Testis (tissue), 2 donors: ENCODE measurements at regions not wholly inside any gene's neighbourhood (a gene's known extent, or its start where the extent isn't known, plus 50 kb on each side); places are given as distances from the start of the nearest gene placed in this dataset.

ENCODE experiments used
- DNase-seq: peaks from one replicate; pipeline ENCODE4 v3.0.0-alpha.2; 2019
- H3K27ac ChIP-seq, 2 donors: fragments of 200-600 bp; sonication (generic); one replicate each; pipeline ENCODE4 v1.5.1; 2019
- H3K27me3 ChIP-seq: fragments of 200-600 bp; sonication (generic); one replicate; pipeline ENCODE4 v1.5.1; 2019
- H3K36me3 ChIP-seq: fragments of 200-600 bp; sonication (generic); one replicate; pipeline ENCODE4 v1.5.1; 2017; ENCODE audit warnings: low read depth; ENCODE audit errors: missing control alignments
- H3K4me1 ChIP-seq: fragments of 200-600 bp; sonication (generic); one replicate; pipeline ENCODE4 v1.5.1; 2019
- H3K4me3 ChIP-seq, 2 donors: fragments of 200-600 bp; sonication (generic); one replicate each; pipeline ENCODE4 v1.5.1; 2017 to 2019
- H3K9me3 ChIP-seq: fragments of 200-600 bp; sonication (generic); one replicate; pipeline ENCODE4 v1.5.1; 2017
- POLR2A ChIP-seq: fragments of 450-650 bp; IDR thresholded peaks from one replicate; pipeline ENCODE4 v1.6.1; 2017; ENCODE audit warnings: antibody characterized with exemption, mild to moderate bottlenecking, moderate library complexity
- WGBS, 2 donors: methylation state at CpG; one replicate each; pipeline ENCODE4 v1.1.5; 2018; 5-methylcytosine and 5-hydroxymethylcytosine counted together
- intact Hi-C: fragments of 100-400 bp; cut with DNase I; formaldehyde crosslinking; loops from one replicate; pipeline ENCODE4 v1.15.1; 2023; ENCODE audit warnings: low total_unique reads
- TF ChIP-seq, protein P1 (sequence below), 3 experiments: fragments of 450-650 bp in 2 of 3; fragments of 200-600 bp in 1 of 3; sonication (generic) in 1 of 3; IDR thresholded peaks; one replicate each; pipeline ENCODE4 v1.5.1; 2016 to 2019; ENCODE audit warnings: antibody characterized with exemption in 3 of 3, mild to moderate bottlenecking in 2 of 3, moderate library complexity in 1 of 3

DNA sequence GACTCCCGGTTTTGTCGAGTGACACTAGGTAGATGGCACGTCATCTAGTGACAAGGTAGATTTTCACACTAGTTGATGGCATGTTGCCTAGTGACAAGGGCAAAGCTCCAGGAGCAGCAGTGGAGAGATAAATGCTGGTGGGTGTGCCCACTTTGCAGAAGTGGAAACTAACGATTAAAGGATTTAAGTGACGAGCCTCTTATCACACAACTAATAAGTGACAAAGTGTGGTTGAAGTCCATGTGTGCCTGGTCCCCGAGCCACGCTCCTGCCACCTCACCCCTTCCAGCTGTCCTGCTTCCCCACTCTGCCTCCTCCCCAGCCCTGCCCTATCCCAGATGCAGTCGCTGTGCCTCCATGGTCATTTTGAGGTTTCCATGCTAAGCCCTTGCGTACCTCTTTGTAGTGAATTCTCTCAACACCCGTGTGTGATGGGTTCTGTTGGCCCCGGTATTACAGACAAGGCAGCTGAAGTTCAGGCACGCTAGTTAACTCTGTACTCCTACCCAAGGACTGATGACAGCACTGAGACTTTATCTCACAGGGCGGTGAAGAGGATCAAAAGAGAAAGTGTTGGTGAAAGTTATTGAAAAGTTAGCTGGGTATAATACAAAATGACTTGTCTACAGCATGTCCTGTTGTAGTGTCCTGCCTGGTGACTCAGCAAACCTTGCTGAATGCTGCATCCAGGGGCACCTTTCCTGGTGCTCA is 113.4 kb upstream of the GLI2 start:
- no peak for DNase-seq
- 90 to 93% methylated on average over 13 of the region's 13 CpGs for WGBS, 2 donors

DNA sequence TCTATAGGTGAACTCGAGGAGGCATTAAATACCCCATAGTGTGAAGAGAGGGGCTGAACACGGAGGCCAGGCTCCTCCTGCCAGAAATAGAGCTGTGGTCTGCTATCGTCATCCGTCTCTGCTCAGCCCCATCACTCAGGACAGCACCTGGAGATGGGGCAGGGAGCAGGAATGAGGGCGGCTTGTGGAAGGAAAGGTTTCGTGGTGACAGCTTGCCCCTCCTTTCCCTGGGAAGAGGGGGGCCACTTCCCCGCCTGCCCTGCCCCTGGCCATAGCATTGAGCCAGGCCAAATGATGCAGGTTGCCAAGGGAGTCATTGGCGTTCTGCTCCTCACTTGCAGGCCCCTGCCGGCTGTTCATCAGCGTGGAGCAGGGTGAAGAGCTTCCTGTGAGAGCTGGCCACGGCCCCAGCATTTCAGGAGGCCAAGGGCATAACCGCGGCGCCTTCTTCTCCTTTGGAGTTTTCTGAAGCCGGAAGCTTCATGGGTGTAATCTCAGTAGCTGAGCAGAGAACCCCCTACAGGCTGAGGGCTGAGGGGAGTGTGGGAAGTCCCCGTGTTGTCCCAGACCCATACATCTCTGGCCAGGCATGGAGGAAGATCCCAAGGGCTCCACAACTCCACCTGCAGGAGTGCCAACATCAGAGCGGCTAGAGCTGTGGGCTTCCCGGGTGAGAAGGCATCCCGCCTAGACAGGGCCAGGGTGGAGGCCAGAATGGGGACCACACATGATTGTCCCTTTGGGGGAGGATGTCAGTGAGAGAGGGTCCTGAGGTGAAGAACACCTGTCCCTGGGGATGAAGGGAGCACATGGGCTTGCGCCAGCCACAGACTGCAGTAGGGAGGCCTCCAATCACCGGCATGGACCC is 112.5 kb upstream of the GLI2 start:
- no peak for DNase-seq
- Histone ChIP-seq H3K36me3 (no peaks in the 10 kb centered on the region), H3K27ac (no peak overlapping the region), H3K27me3 (no peaks in the 10 kb centered on the region), H3K4me1 (no peaks in the 10 kb centered on the region), H3K9me3 (no peaks in the 10 kb centered on the region), H3K4me3 (no peak overlapping the region)
- 77 to 79% methylated on average over 12 to 21 of the region's 21 CpGs for whole genome bisulfite sequencing, 2 donors
- intact Hi-C loops, result no loop called here
- no peak for TF ChIP-seq POLR2A
- TF ChIP-seq, protein P1, sequence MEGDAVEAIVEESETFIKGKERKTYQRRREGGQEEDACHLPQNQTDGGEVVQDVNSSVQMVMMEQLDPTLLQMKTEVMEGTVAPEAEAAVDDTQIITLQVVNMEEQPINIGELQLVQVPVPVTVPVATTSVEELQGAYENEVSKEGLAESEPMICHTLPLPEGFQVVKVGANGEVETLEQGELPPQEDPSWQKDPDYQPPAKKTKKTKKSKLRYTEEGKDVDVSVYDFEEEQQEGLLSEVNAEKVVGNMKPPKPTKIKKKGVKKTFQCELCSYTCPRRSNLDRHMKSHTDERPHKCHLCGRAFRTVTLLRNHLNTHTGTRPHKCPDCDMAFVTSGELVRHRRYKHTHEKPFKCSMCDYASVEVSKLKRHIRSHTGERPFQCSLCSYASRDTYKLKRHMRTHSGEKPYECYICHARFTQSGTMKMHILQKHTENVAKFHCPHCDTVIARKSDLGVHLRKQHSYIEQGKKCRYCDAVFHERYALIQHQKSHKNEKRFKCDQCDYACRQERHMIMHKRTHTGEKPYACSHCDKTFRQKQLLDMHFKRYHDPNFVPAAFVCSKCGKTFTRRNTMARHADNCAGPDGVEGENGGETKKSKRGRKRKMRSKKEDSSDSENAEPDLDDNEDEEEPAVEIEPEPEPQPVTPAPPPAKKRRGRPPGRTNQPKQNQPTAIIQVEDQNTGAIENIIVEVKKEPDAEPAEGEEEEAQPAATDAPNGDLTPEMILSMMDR (IDR thresholded peaks at IDR 0.05), result no peak

More for the DNA sequence above, 113.4 kb upstream of the GLI2 start:
- Histone ChIP-seq H3K36me3 (no peaks in the 10 kb centered on the region), H3K27me3 (no peaks in the 10 kb centered on the region), H3K27ac (no peak overlapping the region), H3K9me3 (no peaks in the 10 kb centered on the region), H3K4me1 (no peaks in the 10 kb centered on the region), H3K4me3 (no peak overlapping the region)
- intact Hi-C loops, result no loop called here
- TF ChIP-seq POLR2A, result no peak
- TF ChIP-seq, protein P1 (IDR thresholded peaks at IDR 0.05), result no peak

DNA sequence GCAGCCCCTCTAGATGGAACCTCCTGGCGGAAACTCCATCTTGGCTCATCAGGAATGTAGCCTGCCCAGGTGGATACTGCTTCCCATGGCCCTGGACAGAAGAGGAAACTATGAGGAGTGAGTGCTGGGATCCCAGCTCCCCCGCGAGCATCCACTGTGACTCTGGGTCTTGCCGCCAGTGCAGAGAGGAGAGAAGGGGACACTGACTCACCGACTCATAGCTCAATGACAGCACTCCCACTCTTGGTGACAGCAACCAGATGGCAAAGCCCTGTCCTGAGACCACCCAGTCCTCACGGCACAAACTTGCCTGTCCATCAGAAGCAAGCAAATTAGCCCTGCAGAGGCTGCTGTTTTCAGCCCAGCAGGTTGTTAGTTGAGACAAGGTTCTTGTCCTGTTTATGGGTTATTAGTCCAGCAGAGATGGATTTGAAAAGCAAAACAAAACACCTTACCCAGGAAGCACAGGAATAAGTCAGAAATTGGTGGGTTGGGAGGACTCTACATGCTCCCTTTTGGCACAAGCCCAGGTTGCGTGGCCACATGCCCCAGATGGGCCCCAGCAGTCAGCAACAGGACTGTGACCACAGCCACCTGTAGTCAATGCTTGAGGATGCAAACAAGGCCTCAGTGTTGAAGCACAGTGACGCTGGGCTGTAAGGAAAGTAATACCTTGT is 111.5 kb upstream of the GLI2 start:
- DNase-seq, result no peak
- 86 to 100% methylated on average over 1 to 8 of the region's 8 CpGs for WGBS, 2 donors
- no peak for TF ChIP-seq POLR2A
- TF ChIP-seq, protein P1 (IDR thresholded peaks at IDR 0.05), result no peak
- H3K27ac ChIP-seq, result no peak overlapping the region
- H3K36me3 ChIP-seq, result no peaks in the 10 kb centered on the region
- H3K4me1 ChIP-seq, result no peaks in the 10 kb centered on the region
- intact Hi-C loops, result no loop called here
- H3K4me3 ChIP-seq, result no peak overlapping the region
- H3K27me3 ChIP-seq, result no peaks in the 10 kb centered on the region
- H3K9me3 ChIP-seq, result no peaks in the 10 kb centered on the region

DNA sequence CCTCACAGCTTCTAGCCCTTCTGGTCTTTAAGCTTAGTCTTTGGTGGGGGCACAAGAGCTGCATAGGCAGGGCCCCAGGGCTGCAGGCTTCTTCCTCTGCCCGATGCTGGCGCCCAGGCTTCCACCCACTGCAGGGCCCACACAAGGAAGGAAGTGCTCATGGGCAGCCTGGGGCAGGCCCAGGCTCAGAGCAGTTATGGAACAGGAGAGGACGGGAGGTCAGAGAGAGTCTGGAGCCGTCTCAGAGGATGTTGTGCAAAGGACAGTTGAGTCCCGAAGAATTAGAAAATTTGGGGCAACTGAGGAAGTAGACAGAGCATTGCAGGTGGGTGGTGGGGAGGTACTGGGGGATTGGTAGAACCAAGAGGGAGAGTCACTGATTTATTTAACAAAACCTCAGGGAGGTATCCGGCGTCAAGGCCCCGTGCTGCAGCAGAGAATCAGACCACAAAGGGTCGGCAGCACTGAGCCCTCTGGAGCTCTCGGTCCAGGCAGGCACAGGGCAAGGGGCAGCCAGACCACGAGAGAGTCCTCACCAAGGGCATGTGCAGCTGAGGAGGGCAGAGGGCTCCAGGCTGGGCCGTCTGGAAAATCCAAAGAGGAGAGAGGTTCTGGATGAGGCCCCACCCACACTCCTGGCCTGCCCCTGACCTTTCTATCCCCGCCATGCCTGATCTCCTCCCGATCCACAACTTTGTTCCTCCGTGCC is 110.8 kb upstream of the GLI2 start:
- Histone ChIP-seq H3K4me1 (no peaks in the 10 kb centered on the region), H3K27me3 (no peaks in the 10 kb centered on the region), H3K36me3 (no peaks in the 10 kb centered on the region), H3K4me3 (no peak overlapping the region), H3K9me3 (no peaks in the 10 kb centered on the region), H3K27ac (no peak overlapping the region)
- WGBS, 2 donors, result 79 to 81% methylated on average over 14 to 15 of the region's 15 CpGs
- intact Hi-C loops, result no loop called here
- DNase-seq, result no peak
- TF ChIP-seq POLR2A, result no peak
- TF ChIP-seq, protein P1 (IDR thresholded peaks at IDR 0.05), result no peak
